ENCODE measurements at regions not wholly inside any gene's neighbourhood (a gene's known extent, or its start where the extent isn't known, plus 50 kb on each side); places are given as distances from the start of the nearest gene placed in this dataset.

DNA sequence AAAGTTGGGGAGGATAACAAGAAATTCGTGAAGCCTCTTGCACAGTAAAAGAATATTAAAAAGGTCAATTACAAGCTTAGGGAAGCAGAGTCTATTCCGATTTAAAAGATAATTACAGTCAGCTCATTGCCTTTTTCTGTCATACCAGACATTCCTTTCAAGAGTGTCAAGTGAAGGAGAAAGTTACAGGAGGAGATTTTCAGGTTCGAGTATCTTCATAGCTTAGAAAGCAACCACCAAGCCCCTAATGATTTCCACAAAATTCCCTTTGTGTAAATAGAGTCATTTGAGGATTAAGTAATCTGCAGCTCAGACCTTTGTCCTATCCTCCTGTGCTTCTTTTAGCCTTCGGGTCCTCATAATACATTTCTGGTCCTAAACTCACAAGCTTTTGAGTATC lies 414.9 kb downstream of the CDH2 start:
- no peak for DNase-seq (ENCODE audit: low read depth, low spot score)

DNA sequence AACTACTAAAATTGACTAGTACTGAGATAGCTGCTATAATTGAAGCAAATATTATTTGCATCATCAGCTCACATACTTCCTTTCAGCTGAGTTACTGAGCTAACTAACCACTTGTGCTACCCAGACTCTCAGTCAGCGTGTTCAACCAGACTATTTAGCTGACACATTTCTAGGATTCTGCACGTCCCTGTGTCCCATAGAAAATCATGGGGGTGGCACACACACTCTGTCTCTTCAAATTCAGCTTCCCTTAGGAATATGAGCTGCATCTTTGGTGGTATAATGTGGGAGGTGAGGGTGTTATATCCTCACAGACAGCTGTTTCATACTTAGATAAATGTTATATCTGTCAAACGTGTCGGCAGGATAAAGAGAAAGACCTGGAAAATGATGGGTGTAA lies 424.0 kb downstream of the CDH2 start:
- DNase-seq (ENCODE audit: low read depth, low spot score): no peak

DNA sequence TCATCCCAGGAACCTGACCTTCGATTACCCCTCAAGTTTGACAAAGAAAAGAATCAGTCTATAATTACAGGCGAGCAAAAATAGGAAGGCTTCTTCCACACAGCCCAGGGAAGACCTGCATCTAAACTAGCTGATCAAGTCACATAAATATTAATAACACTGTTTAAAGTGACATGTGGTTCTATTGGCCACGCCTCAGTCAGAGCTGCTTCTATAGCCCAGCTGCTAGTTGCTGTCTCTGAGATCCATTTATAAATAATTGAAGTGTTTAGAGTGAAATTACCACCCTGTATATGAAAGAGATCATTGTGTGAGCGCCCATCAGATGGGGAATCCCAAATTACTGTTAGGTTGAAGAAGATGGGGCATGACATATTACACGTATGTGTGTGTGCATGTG lies 426.0 kb downstream of the CDH2 start:
- no peak for DNase-seq (ENCODE audit: low read depth, low spot score)

DNA sequence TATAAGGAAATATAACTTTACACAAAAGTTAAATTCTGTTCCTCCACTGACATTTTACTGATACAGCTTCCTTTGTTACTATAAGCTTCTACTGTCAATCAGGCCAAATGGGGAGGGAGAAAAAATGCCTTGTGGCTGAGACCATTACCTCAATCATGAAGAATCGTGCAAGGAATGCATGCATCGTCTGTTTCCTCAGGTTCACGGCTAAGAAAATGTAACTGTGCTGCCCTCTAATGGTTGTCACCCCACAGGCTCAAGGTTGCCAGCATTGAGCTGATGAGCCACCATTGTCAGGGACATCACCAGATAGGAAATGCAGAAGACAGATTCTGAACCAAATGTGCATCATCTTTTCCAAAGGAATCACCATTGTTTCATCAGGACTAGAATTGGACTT lies 426.9 kb downstream of the CDH2 start:
- DNase-seq (ENCODE audit: low read depth, low spot score): peak; percentile 53

DNA sequence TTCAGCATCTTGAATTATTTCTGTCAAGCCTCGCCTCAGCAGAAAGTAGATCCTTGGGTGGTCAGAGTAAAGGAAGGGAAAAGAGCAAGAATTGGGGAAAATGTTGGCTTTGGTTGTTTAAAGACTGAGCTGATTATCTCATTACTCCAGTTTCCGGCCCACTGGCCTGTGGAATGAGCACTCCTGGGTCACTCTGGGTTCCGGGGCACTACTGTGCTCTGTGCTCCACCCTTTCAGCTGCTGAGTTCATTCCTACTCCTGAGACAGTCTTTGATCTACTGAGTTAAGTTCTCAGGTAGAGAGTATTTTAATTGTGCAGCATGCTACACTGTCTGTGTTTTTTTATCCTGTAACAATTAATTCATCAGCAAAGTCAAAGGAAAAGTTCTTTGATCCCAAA lies 427.7 kb downstream of the CDH2 start:
- no peak for DNase-seq (ENCODE audit: low read depth, low spot score)

DNA sequence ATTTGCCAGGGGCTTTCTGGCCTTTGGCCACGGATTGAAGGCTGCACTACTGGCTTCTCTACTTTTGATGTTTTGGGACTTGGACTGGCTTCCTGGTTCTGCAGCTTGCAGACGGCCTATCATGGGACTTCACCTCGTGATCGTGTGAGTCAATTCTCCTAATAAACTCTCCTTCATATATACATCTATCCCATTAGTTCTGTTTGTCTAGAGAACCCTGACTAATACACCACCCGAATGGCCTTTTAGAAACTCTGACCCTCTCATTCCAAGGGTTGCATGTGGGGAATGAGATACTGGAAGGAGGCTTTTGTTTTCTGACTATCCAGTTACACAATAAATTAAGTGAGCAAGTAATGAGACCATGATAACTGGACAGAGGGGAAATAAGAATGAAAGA lies 430.7 kb downstream of the CDH2 start:
- DNase-seq (ENCODE audit: low read depth, low spot score): no peak

DNA sequence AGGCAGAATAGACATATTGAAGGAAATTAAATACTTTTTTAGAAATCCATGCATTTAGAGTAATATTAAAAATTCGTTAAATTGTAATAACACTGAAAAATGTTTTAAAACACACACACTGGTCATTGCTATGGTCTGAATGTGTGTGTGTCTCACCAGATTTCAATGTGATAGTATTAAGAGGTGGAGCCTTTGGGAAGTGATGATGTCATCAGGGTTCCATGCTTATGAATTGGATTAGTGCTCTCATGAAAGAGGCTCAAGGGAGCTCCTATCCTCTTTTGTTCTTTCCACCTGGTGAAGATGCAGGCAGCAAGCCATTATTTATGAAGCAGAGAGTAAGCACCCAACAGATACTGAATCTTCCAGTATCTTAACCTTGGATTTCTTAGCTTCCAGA lies 441.8 kb downstream of the CDH2 start:
- DNase-seq (ENCODE audit: low read depth, low spot score): no peak

DNA sequence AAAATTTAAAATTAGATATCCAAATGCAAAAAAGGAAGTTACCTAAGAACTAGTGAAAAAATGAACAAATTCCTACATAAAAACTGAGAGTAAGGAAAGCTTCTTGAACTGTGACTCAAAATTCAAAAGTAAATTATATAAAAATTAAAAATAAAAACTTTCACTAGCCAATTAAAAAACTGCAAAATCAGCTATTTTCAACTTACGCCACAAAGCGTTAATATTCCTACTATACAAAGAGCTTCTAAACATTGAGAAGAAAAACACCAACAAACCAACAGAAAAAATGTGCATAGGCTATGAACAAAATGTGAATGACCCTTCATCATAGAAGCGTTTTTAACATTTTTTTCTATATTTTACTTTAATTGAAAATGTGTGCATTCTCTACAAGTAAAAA lies 445.7 kb downstream of the CDH2 start:
- no peak for DNase-seq (ENCODE audit: low read depth, low spot score)

DNA sequence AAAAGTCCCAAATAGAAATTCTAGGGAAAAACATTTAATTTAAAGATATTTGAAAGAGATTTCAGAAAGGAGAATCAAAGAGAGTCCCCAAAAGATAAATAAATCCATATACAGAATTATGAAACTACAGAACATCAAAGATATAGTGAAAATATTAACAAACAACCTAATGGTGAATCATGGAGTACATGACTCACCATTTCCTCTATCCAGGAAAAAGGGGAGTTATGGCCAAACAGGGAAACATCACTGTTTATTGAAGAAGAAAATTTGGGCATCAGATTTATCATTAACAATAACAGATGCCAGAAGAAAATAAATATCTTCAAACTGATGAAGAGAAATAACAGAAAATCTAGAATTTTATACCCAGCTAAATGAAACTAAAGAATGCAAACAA lies 448.3 kb downstream of the CDH2 start:
- DNase-seq (ENCODE audit: low read depth, low spot score): no peak

DNA sequence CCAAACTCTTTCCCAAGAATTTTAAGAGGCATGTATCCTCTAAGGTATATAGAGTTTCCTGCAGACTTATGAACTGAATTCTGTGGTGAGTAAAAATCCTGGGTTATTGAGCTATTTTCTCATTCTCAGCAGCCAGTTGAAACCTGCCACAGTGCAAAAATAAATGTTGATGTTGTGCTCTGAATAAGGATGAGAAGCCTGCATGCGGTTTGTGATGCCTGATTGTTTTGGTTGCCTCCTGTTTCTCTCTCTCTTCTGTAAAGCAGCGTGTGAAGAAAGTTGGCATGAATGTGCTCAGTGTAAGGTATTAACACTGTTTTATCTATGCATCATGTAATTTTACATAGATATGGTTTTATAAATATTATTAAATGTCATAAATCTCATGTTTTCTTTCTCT lies 452.6 kb downstream of the CDH2 start:
- DNase-seq (ENCODE audit: low read depth, low spot score): no peak

DNA sequence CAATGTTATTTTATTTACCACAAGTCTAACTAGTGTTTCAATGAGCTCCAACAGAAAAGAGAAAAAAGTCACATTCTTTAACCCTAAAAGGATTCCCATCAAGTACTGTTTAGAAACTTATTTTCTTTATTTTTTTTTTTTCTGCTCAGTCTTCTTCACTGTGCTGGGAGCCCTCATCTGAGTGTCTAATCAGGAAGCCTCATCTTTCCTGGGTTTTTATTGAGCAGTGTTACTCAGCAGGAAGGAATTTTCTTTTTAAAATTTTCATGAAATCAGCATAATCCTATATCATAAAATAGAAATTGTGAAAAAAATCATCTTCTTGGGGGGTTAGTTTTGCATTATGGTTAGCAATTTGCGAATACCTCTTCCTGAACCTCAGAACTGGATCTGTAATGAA lies 453.8 kb downstream of the CDH2 start:
- no peak for DNase-seq (ENCODE audit: low read depth, low spot score)

DNA sequence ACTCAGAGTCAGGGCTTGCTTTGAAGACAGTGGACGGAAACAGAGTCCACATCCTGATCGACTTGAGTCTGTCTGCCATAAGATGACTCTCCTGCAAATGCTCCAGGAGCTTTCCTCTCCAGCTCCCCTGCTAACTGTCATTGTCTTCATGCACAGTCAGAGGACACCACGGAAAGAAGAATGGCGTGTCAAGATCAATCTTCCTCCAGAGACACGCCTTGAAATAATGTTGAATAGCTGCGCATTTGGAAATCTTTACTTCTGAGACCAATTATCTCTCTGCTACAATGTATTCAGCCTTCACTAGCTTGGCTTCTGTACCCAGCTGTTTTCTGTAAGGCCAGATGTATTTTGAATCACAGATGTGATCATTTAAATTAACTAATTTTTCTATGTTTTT lies 457.2 kb downstream of the CDH2 start:
- no peak for DNase-seq (ENCODE audit: low read depth, low spot score)

DNA sequence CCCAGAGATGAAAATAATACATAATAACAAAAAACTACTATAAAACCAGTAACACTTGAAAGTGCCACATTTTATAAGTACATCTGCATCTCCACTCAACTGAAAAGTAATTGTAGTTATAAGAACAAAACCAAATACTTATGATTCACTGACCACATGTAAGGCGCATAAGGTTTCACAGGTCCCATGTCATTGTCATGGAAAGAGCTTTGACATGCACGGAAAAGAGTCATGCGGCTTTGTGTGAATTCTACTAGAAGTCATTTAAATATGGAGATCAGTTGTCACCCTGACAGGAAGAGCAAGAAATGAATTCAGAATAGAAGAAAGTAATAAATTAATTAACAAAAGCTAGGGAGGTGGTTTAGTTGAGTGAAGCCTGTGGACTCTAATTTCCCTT lies 459.1 kb downstream of the CDH2 start:
- DNase-seq (ENCODE audit: low read depth, low spot score): no peak

DNA sequence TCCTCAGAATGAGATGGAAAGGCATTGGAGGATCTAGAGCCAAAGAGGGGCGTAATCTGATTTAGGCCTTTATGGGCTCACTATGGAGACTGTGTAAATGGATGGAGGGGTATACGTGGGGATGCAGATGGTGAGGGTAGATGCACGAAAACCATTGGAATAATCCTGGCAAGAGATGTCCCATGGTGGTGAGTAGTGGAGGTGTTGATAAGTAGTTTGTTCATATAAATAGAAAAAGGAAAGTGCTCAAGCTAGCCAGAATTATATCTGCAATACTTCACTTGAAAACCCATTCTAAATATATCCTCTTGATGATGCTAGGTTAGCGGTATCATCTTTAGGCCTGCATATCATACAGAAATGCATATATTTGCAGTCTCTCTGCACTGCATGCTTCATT lies 459.7 kb downstream of the CDH2 start:
- no peak for DNase-seq (ENCODE audit: low read depth, low spot score)

DNA sequence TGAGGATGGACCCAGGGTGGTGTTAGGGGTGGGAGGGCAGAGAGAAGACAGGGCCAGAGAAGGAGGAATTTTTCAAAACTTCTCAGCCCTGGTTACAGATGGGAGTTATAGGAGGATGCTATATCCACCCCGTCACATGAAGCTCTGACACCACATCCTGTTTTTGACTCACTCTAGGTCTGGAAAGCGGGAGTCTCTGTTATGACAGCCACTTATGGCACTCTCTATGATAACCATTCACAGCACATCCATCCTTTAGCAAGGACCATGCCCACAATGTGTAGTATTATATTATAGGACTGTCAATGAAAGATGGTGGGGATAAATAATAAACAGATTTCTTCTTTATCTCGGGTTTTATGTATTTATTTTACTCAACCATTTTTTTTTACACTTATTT lies 461.2 kb downstream of the CDH2 start:
- no peak for DNase-seq (ENCODE audit: low read depth, low spot score)

DNA sequence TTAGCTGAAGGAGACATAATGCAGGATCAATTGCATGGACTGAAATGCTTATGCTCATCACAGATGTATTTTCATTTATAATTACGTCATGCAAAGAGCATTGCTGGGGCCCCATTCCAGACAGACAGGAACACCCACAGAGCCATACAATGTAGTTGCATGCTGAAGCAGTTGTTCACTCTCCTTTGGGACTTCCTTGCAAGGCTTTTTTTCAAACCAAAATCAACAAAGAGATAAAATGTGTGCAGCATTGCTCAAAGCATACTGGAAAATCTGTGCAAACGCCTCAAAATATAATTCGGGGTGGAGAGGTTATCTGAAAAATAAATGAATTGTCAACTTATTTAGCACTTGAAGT lies 463.2 kb downstream of the CDH2 start:
- peak; percentile 86 for DNase-seq (ENCODE audit: low read depth, low spot score)

DNA sequence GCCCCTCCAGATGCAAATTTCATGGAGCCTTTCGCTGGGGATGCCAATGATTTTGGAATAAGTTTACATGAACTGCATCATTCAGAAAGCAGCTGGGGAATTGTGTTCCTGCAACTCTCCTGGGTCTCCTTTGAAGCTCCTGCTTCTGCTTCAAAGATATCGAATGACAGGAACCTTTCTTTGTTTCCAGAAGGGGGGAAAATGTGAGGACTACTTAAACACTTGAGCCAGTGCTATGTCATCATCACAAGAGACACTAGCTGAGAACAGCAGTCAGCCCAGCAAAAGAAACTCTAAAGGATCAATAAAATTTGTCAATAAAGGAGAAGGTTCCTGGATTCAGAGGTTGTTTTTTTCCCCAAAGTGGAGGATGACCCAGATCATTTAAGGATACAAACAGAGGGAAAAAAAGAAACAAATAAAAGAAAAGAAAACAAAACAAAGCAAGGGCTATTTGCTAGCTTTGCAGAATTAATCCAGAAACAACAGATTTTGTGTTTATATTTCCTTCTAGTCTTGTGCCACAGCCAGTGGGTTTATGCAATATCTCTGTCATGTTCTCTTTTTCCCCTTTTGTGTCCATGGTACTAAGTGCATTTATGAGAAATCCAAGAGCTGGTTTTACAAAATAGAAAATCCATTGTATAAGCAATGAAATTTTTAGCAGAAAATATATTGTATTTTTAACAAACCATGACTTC lies 463.7 kb downstream of the CDH2 start:
- no peak for DNase-seq (ENCODE audit: low read depth, low spot score)

DNA sequence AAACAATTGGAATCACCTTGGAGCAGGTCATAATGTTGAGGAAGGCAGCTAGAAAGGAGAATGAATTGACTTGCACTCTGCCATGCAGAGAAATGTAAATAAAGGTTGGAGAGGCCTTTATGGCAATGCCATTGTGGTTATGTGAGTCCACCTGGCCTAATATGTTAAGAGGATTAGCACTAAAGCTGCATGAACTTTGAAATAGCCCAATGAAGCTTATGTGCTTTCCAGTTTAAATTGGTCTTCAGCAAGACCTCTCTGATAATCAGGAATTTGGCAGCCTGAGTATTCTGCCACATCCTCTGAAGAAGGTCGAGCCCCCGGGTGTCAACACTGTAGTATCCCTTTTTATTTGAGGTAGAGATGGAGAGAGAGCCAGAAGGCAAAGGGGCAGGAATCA lies 464.9 kb downstream of the CDH2 start:
- DNase-seq (ENCODE audit: low read depth, low spot score): no peak

DNA sequence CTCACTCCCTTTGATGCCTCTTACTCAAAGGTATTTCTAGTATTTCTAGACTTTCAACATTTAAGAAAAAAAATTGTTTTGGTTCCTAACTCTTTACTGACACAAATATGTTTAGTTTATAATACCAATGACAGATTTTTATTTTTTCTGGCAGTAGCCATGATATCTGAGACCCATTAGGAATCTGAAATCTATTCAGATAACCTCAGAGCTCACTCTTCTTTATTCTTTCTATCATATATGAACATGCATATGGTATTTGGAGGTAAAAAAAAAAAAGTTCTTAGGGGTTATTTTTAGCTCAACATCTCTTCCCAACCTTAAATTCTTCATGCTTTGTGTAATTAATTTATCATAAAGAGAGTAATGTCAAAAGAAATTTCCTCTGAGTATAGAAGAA lies 465.5 kb downstream of the CDH2 start:
- no peak for DNase-seq (ENCODE audit: low read depth, low spot score)

DNA sequence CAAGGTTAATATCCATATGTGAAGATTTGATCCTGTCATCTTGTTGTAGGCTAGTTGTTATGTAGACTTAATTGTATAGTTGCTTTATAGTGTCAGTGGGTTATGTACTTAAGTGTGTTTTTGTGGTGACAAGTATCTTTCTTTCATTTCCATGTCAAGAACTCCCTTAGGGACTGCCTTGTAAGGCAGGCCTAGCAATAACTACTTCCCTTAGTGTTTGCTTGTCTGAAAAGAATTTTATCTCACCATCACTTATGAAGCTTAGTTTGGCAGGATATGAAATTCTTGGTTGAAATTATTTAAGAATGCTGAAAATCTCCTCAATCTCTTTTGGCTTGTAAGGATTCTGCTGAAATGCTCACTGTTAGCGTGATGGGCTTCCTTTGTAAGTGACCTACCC lies 467.6 kb downstream of the CDH2 start:
- DNase-seq (ENCODE audit: low read depth, low spot score): no peak

DNA sequence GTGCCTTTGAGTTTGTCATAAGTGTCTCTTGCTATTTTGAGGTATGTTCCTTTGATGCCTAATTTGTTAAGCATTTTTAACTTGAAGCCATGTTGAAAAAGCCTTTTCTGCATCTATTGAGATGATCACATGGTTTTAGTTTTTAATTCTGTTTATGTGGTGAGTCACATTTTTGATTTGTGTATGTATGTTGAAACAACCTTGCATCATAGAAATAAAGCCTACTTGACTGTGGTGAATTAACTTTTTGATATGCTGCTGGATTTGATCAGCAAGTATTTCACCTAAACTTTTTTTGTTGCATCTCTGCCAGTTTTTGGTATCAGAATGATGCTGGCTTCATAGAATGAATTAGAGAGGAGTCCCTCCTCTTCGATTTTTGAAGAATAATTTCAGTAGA lies 469.7 kb downstream of the CDH2 start:
- DNase-seq (ENCODE audit: low read depth, low spot score): no peak

DNA sequence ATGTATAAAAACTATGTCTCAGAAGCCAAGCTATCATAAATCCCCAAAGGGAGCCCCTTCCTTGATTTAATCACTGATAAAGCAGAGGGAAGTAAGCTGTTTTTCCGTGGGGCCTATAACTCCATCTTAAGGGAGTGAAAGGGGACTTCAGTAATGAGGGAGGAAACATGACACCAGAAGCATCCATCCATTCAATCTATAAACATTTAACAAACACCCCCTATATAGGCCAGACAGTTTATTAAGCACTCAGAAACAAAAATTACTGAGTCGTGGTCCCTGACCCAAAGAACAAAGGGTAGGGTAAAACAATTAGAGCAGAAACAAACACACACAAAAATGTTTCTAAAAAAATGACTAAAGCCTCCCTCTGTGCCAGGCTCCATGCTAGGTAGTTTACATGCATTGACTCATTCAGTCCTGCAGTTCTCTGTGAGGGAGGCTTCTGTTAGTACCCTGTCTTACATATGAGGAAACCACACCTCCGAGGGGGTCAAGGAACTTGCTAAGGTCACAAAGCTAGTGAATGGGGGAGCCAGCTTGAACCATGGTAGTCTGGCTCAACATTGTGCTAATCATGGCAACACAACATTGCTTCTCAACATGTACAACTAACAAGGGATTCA lies 472.1 kb downstream of the CDH2 start:
- DNase-seq (ENCODE audit: low read depth, low spot score): no peak

DNA sequence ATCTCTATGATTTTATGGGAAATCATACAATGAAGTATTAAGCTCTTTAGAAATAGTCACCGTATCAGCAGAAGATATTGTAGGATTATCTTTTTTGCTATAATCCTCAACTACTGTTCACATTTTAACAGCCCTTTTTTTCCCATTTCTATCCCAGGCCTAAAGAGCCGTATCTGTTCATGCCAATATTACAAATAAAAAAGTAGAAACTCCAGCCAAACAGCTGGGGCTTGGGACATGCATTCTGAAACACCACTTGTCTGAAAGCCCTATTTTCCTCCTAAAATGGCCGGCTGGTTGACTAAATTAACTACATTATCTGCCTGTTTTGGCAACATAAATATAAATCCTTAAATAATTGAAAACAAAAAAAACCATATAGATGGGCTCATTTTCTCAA lies 477.8 kb downstream of the CDH2 start:
- DNase-seq (ENCODE audit: low read depth, low spot score): no peak

DNA sequence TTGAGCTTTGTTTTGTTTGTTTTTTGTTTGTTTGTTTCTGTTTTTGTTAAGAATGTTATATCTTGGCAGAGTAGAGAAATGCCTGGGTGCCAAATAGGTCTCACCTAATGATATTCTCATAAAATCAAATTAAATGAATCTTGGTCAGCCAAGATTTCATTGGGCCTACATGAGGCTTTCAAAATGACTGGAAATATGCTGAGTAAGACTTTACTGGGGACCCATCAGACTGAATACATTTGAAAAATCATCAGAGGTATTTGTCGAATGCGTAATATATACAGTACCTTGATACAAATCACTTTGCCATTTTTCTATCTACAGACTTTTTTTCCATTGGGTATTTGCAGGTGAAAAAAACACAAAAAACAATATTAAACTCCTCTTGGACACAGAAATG lies 480.8 kb downstream of the CDH2 start:
- DNase-seq (ENCODE audit: low read depth, low spot score): no peak

Data from smooth muscle cell of the brain vasculature (primary cell).